K562 (cell line): ENCODE measurements at regions not wholly inside any gene's neighbourhood (a gene's known extent, or its start where the extent isn't known, plus 50 kb on each side); places are given as distances from the start of the nearest gene placed in this dataset.

Source experiments
- ATAC-seq: fragments of 200-7000 bp; cut with Tn5 transposase; 3 replicates; pipeline ENCODE4 v1.9.1; 2020; ENCODE audit warnings: moderate library complexity
- BruUV-seq: library from RNA; stranded (reverse); fragments of 400-500 nt; replicated peaks from 2 replicates; lab custom pipeline; 2021; lab: Mats Ljungman, UMichigan
- CTCF ChIA-PET: fragments of 300-600 bp; formaldehyde crosslinking; extraction: SDS; loops from one replicate; lab custom pipeline; 2021; ENCODE audit warnings: low intra/inter-chr PET ratio; lab: Yijun Ruan, JAX
- POLR2A ChIA-PET: fragments of 300-600, 350-650 bp; sonication (Branson Sonifier 250); formaldehyde crosslinking; extraction: SDS; loops from one replicate; lab custom pipeline; 2021; ENCODE audit warnings: antibody characterized with exemption, inconsistent platforms; lab: Yijun Ruan, JAX
- DNase-seq, 4 experiments: peaks; one replicate each; pipeline versions ENCODE4 v3.0.0 to v3.0.0-alpha.2; 2011 to 2018; ENCODE audit warnings: low spot score in 3 of 4, mixed read lengths in 3 of 4; ENCODE audit errors: extremely low read depth in 1 of 4
- FAIRE-seq: peaks from 2 replicates; lab custom pipeline; 2011; peaks lifted over from hg19 to GRCh38; lab: Jason Lieb, UNC
- H2AFZ ChIP-seq: 2 replicates; pipeline ENCODE4 v1.6.0; 2011; ENCODE audit warnings: low read depth, low read length, control low read depth, inconsistent platforms
- H3K27ac ChIP-seq: fragments of 200-600 bp; 3 replicates; pipeline ENCODE4 v1.8.0; 2011; ENCODE audit warnings: low read depth, mild to moderate bottlenecking, control low read depth, inconsistent platforms, low read length, moderate library complexity, mixed read lengths; ENCODE audit errors: extremely low read depth
- H3K27me3 ChIP-seq, 2 experiments: fragments of 300-600 bp in 1 of 2; 2 replicates in 1 of 2; 3 replicates in 1 of 2; pipeline versions ENCODE4 v1.6.0 to v1.8.0; 2011; ENCODE audit warnings: inconsistent platforms in 2 of 2, low read length in 2 of 2, mild to moderate bottlenecking in 1 of 2, mixed read lengths in 1 of 2, moderate library complexity in 1 of 2; ENCODE audit not compliant: control insufficient read depth in 2 of 2, insufficient read depth in 2 of 2
- H3K36me3 ChIP-seq: fragments of 300-600 bp; 3 replicates; pipeline ENCODE4 v1.8.0; 2011; ENCODE audit warnings: mild to moderate bottlenecking, low read length, inconsistent platforms; ENCODE audit not compliant: control insufficient read depth, insufficient read depth
- H3K4me1 ChIP-seq, 2 experiments: fragments of 200-600 bp in 1 of 2; replicated peaks in 1 of 2; 2 replicates in 1 of 2; 3 replicates in 1 of 2; pipeline versions ENCODE4 v1.5.1 to v1.8.0; 2011; ENCODE audit warnings: inconsistent platforms in 2 of 2, low read length in 2 of 2, mild to moderate bottlenecking in 1 of 2, mixed read lengths in 1 of 2, moderate library complexity in 1 of 2; ENCODE audit not compliant: control insufficient read depth in 2 of 2, insufficient read depth in 2 of 2
- H3K4me2 ChIP-seq: 2 replicates; pipeline ENCODE4 v1.6.1; 2011; ENCODE audit warnings: low read length, control low read depth, inconsistent platforms, mixed read lengths; ENCODE audit not compliant: insufficient read depth
- H3K4me3 ChIP-seq: fragments of 200-600 bp; sonication (generic), shearing (Covaris generic); 2 replicates; pipeline ENCODE4 v1.5.1; 2016; ENCODE audit warnings: control low read depth, inconsistent platforms
- H3K79me2 ChIP-seq: fragments of 200-600 bp; 3 replicates; pipeline ENCODE4 v1.8.0; 2011; ENCODE audit warnings: low read length, inconsistent platforms; ENCODE audit not compliant: control insufficient read depth, insufficient read depth
- H3K9ac ChIP-seq, 2 experiments: 2 replicates each; pipeline versions ENCODE4 v1.6.0 to v1.6.1; 2011; ENCODE audit warnings: low read depth in 2 of 2, low read length in 2 of 2, control low read depth in 1 of 2, inconsistent platforms in 1 of 2, mild to moderate bottlenecking in 1 of 2, mixed read lengths in 1 of 2; ENCODE audit not compliant: insufficient read depth in 1 of 2
- H3K9me1 ChIP-seq: one replicate; pipeline ENCODE4 v1.6.0; 2011; ENCODE audit warnings: inconsistent platforms, mild to moderate bottlenecking, low read length, moderate library complexity; ENCODE audit not compliant: control insufficient read depth, insufficient read depth
- H3K9me3 ChIP-seq: replicated peaks from 2 replicates; pipeline ENCODE4 v1.5.1; 2011; ENCODE audit warnings: low read depth, low read length, inconsistent platforms; ENCODE audit not compliant: control insufficient read depth, insufficient read depth
- H4K20me1 ChIP-seq: replicated peaks from 2 replicates; pipeline ENCODE4 v1.6.1; 2011; ENCODE audit warnings: low read length, inconsistent platforms, mixed read lengths; ENCODE audit not compliant: control insufficient read depth, insufficient read depth
- BCOR ChIP-seq: fragments of 450-650 bp; IDR thresholded peaks from 2 replicates; pipeline ENCODE4 v1.6.1; 2016
- BHLHE40 ChIP-seq: IDR thresholded peaks from 2 replicates; pipeline ENCODE4 v1.6.1; 2011; ENCODE audit warnings: low read length, improper control_type of control experiment
- FOS ChIP-seq: IDR thresholded peaks from 3 replicates; pipeline ENCODE4 v1.6.1; 2011; ENCODE audit not compliant: insufficient read length; ENCODE audit errors: extremely low read depth
- MCM3 ChIP-seq: fragments of 450-650 bp; IDR thresholded peaks from 2 replicates; pipeline ENCODE4 v1.6.1; 2016
- PHB2 ChIP-seq: fragments of 450-650 bp; IDR thresholded peaks from 2 replicates; pipeline ENCODE4 v1.6.1; 2017; ENCODE audit warnings: low read depth
- RCOR1 ChIP-seq, 2 experiments: IDR thresholded peaks; 2 replicates each; pipeline ENCODE4 v1.6.1; 2012; ENCODE audit warnings: low read depth in 2 of 2, low read length in 2 of 2, borderline replicate concordance in 1 of 2, improper control_type of control experiment in 1 of 2
- TFAM ChIP-seq: fragments of 250-450 bp; sonication (Bioruptor Pico); conservative IDR thresholded peaks from 2 replicates; pipeline ENCODE4 v1.5.0; 2021; ENCODE audit warnings: mild to moderate bottlenecking, moderate library complexity
- UBTF ChIP-seq, 2 experiments: IDR thresholded peaks; 2 replicates each; pipeline ENCODE4 v1.6.1; 2012; ENCODE audit warnings: improper control_type of control experiment in 2 of 2, low read depth in 2 of 2, low read length in 2 of 2, borderline replicate concordance in 1 of 2
- ZBTB9 ChIP-seq: fragments of 450-650 bp; formaldehyde crosslinking; IDR thresholded peaks from 2 replicates; pipeline ENCODE4 v1.4.0; 2020; ENCODE audit warnings: mild to moderate bottlenecking, moderate library complexity
- ZNF707 ChIP-seq: fragments of 250-450 bp; sonication (Bioruptor Pico); conservative IDR thresholded peaks from 2 replicates; pipeline ENCODE4 v1.8.0; 2022; ENCODE audit warnings: inconsistent platforms, mild to moderate bottlenecking, moderate library complexity
- WGBS: fragments of 100-300 bp; shearing (Covaris generic); methylation state at CpG from one replicate; pipeline ENCODE4 v1.1.6; 2016; ENCODE audit warnings: low coverage, mixed read lengths; ENCODE audit not compliant: insufficient coverage; ENCODE audit errors: missing lambda C conversion rate; 5-methylcytosine and 5-hydroxymethylcytosine counted together
- in situ Hi-C: fragments of 300-500 bp; cut with MboI; formaldehyde crosslinking; loops from 4 replicates; pipeline ENCODE4 v1.15.0; 2018; ENCODE audit warnings: inconsistent platforms, mixed read lengths
- intact Hi-C: fragments of 100-400 bp; cut with micrococcal nuclease; formaldehyde crosslinking; loops from 2 replicates; pipeline ENCODE4 v1.14.2; 2022
- TF ChIP-seq, protein P1 (sequence below): fragments of 200-400 bp; formaldehyde crosslinking; IDR thresholded peaks from 2 replicates; pipeline ENCODE4 v1.6.1; 2017; ENCODE audit warnings: mild to moderate bottlenecking, low read depth, low read length, moderate library complexity

DNA sequence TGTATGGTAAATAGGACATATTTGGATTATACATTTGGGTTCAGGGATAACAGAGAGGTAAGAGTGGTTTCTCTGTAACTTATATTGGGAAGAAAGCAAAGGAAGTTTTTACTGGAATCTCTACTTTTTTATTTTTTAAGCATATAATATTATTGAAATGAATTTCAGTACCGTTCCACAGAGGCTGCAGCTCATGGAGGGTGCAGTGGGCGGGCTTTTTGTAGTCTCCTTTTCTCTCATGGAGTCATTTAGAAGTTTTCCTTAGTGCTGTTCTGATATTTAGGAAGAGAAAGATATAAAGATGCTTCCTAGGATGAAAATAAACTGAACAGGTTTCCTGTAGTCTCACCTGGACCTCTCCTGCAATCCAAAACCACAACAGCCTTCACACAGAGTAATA is 1153.3 kb upstream of the TMEFF2 start:
- WGBS = 0% methylated on average over 1 of the region's 2 CpGs
- ChIA-PET CTCF (no interaction called here), POLR2A (no interaction called here)
- ATAC-seq (no peak), DNase-seq (no peak), FAIRE-seq (no peak)
- Histone ChIP-seq H3K4me1 (no peaks in the 10 kb centered on the region), H3K9me3 (no peaks in the 10 kb centered on the region), H3K4me2 (no peak overlapping the region), H4K20me1 (no peaks in the 10 kb centered on the region), H3K9me1 (no peaks in the 10 kb centered on the region), H3K36me3 (no peaks in the 10 kb centered on the region), H2AFZ (no peak overlapping the region), H3K27me3 (no peaks in the 10 kb centered on the region), H3K9ac (no peak overlapping the region), H3K4me3 (no peak overlapping the region), H3K27ac (no peak overlapping the region), H3K79me2 (no peaks in the 10 kb centered on the region)
- in situ Hi-C loops = no loop called here
- TF ChIP-seq TFAM (CRISPR knock-in tag) (no peak), RCOR1 (IDR thresholded peaks at IDR 0.05; ENCODE audit: borderline replicate concordance in 1 of 2, low read depth in 2 of 2, low read length in 2 of 2) (no peak), PHB2 (no peak)
- no TSS peak for BruUV-seq
- intact Hi-C loops = no loop called here

DNA sequence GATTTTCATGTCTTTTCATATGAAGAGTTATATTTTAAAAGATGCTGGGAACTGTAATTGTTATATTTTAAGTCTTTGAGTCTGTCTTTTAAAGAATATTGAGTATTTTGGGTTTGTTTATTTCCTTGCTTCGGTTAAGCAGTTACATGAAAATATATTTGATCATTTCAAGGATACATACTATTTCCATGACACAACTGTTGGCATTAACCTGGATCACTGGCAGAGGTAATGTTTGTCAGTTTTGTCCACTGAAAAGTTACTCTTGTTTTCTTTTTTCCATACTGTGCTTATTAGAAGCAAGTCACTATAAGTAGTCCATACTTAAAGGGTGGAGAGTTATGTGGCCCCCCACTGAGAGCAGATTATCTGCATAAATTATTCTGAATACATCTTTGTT is 1142.0 kb upstream of the TMEFF2 start:
- POLR2A ChIA-PET = no interaction called here
- no peaks in the 10 kb centered on the region for H3K27me3 ChIP-seq
- TF ChIP-seq MCM3 (no peak), FOS (no peak), BCOR (no peak), BHLHE40 (no peak), UBTF (IDR thresholded peaks at IDR 0.05; ENCODE audit: borderline replicate concordance in 1 of 2, low read depth in 2 of 2, low read length in 2 of 2) (no peak), ZBTB9 (no peak), ZNF707 (CRISPR knock-in tag) (no peak)
- TF ChIP-seq, protein P1, sequence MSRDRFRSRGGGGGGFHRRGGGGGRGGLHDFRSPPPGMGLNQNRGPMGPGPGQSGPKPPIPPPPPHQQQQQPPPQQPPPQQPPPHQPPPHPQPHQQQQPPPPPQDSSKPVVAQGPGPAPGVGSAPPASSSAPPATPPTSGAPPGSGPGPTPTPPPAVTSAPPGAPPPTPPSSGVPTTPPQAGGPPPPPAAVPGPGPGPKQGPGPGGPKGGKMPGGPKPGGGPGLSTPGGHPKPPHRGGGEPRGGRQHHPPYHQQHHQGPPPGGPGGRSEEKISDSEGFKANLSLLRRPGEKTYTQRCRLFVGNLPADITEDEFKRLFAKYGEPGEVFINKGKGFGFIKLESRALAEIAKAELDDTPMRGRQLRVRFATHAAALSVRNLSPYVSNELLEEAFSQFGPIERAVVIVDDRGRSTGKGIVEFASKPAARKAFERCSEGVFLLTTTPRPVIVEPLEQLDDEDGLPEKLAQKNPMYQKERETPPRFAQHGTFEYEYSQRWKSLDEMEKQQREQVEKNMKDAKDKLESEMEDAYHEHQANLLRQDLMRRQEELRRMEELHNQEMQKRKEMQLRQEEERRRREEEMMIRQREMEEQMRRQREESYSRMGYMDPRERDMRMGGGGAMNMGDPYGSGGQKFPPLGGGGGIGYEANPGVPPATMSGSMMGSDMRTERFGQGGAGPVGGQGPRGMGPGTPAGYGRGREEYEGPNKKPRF = no peak
- TF ChIP-seq, all 486 proteins: peak for 0
- no peaks in the 10 kb centered on the region for H3K9me1 ChIP-seq
- in situ Hi-C loops = no loop called here
- H3K4me1 ChIP-seq = no peaks in the 10 kb centered on the region
- no peaks in the 10 kb centered on the region for H3K9me3 ChIP-seq
- H3K4me3 ChIP-seq = no peak overlapping the region
- WGBS = 0% methylated on average over 1 of the region's 1 CpG
- H3K79me2 ChIP-seq = no peaks in the 10 kb centered on the region
- CTCF ChIA-PET = no interaction called here
- H3K27ac ChIP-seq = no peak overlapping the region
- H3K4me2 ChIP-seq = no peak overlapping the region
- no peak overlapping the region for H3K9ac ChIP-seq
- H3K36me3 ChIP-seq = no peaks in the 10 kb centered on the region
- DNase-seq (no peak), FAIRE-seq (no peak), ATAC-seq (no peak)
- BruUV-seq = no TSS peak
- intact Hi-C loops = no loop called here
- no peak overlapping the region for H2AFZ ChIP-seq
- H4K20me1 ChIP-seq = no peaks in the 10 kb centered on the region
